AG08396 (cell line): ENCODE measurements at regions not wholly inside any gene's neighbourhood (a gene's known extent, or its start where the extent isn't known, plus 50 kb on each side); places are given as distances from the start of the nearest gene placed in this dataset.
A peak's percentile ranks its signal among the peaks of the same experiment; 100 is the strongest.
"Not testable (repeated sequence)": the region's sequence is repeated elsewhere in the genome, so short reads cannot be mapped to it uniquely, and the experiment has no call there.

Experiments
- DNase-seq: peaks from one replicate; pipeline ENCODE4 v3.0.0; 2012; ENCODE audit warnings: low spot score, mixed read lengths

DNA sequence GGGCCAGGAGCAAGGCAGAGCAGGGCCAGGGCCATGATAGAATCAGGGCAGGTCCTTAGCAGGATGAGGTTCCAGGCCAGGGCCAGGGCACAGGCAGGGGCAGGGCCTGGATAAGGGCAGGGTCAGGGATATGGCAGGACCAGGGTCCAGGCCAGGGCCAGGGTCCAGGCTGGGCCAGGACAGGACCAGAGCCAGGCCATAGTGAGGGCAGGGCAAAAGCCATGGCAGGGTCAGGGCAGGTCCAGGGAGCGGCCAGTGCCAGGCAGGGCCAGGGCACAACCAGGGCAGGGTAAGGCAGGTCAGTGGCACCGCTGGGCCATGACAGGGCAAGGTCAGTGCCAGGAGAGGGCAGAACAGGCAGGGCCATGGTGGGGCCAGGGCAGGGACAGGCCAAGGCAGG, 152.2 kb downstream of the LIPI start:
- DNase-seq = no peak

GRCh38 chr21:14057841-14058481, 152.8 kb downstream of the LIPI start:
- DNase-seq = not testable (repeated sequence)

DNA sequence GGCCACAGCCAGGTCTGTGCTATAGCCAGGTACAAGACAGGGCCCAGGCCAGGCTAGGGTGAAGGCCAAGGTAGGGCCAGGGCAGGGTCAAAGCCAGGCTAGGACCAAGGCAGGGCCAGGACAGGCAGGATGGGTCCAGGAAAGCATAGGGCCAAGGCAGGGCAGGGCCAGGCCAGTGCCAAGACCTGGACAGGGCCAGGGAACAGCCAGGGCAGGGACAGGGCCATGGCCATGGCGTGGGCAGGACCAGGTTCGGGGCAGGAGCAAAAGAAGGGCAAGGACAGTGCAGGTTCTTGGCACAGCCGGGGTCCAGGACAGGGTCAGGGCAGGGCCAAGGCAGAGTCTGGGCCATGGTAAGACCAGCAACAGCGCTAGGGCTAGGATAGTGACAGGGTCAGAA, 153.4 kb downstream of the LIPI start:
- no peak for DNase-seq

- no peak for DNase-seq
Measured at GRCh38 chr21:14056771-14057191, 154.0 kb downstream of the LIPI start.

GRCh38 chr21:14055746-14056515, 154.8 kb downstream of the LIPI start:
- not testable (repeated sequence) for DNase-seq

DNA sequence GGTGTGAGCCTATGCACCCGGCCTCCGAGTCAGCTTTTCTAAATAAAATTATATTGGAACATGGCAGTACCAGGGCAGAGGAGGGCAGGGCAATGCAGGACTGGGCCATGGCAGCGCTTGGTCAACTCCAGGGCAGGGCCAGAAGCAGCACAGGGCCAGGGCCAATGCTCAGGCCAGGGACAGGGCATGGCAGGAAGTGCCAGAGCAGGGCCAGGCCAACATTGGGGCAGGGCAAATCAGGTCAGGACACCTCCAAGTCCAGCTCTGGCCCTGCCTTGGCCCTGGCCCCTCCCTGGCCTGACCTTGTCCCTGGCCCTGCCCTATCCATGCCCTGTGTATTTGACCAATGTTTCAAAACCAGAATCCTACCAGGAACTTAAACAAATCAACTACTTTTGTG, 156.1 kb downstream of the LIPI start:
- no peak for DNase-seq

- no peak for DNase-seq
Measured at GRCh38 chr21:14050121-14050520, 160.6 kb downstream of the LIPI start.

GRCh38 chr21:14046401-14046800, 164.4 kb downstream of the LIPI start:
- DNase-seq = no peak

GRCh38 chr21:14040386-14040785, 170.4 kb downstream of the LIPI start:
- DNase-seq = no peak

DNA sequence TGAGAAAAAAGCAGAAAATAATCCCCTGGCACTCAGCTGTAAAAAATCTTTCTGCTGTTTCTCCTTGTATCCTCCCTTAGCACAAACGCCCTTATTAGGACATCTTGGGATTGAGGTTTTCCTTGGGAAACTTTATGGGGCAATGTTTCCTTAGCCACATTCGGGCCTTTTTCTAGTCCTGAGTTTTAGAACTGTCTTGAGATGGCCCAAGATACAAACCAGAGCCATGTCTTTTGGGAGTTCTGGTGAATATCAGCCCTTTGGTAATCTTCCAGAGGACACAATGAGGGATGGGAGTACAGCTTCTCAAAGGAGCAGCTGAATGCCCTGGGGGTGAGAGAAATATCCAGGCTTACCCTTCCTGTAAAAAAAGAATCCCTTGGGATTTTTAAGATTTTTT, 182.1 kb downstream of the LIPI start:
- DNase-seq = not testable (repeated sequence)

DNA sequence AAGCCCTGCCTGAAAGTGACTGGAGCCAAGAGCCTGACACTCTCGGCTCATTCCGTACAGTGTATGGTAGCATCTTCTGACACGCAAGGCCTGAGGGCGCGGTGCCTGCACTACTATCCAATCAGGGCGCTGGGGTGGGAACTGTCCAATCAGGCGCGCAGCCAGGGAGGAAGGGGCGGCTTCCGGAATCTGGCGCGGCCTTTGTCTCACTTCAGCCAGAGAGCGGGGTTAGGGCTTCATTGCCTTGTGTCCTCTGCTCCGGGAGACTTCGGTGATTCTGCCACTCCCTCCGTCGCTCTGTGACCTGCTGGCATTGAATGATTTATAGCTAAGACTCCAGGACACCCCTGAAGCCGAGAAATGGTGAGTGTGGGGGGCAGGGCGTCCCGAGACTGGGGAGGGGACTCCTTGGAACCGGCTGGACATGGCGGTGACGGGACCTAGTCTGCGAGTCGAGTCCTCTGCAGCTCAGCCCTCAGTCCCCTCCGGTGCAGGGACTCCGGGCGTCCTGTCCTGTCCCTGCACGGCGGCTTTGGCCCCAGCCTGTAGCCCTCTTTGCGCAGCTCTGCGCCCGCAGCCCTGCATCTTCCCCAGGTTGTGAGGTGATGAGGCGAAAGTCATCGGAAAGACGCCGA, 183.4 kb downstream of the LIPI start:
- peak; percentile 89 for DNase-seq

GRCh38 chr21:14020108-14020507, 190.6 kb downstream of the LIPI start:
- DNase-seq = not testable (repeated sequence)

DNA sequence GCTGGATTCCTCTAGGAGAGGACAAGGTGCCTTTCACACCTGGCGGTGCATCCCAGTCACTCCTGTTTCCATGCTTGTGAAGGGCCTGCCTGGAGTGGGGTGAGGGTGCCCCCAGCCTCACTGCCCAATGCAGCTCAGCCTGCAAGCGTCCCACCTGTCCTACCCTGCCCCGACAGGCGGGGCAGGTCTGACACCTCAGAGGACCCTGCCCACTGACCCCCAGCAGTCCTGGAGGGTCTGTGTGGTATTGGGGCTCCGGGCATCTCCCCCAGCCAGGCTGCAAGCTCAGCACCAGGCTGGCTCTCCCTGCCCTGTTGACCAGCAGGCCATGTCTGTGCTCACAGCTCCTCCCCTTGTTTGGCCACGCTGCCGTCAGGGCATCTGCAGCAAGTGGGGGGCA, 194.9 kb downstream of the LIPI start:
- DNase-seq = not testable (repeated sequence)

DNA sequence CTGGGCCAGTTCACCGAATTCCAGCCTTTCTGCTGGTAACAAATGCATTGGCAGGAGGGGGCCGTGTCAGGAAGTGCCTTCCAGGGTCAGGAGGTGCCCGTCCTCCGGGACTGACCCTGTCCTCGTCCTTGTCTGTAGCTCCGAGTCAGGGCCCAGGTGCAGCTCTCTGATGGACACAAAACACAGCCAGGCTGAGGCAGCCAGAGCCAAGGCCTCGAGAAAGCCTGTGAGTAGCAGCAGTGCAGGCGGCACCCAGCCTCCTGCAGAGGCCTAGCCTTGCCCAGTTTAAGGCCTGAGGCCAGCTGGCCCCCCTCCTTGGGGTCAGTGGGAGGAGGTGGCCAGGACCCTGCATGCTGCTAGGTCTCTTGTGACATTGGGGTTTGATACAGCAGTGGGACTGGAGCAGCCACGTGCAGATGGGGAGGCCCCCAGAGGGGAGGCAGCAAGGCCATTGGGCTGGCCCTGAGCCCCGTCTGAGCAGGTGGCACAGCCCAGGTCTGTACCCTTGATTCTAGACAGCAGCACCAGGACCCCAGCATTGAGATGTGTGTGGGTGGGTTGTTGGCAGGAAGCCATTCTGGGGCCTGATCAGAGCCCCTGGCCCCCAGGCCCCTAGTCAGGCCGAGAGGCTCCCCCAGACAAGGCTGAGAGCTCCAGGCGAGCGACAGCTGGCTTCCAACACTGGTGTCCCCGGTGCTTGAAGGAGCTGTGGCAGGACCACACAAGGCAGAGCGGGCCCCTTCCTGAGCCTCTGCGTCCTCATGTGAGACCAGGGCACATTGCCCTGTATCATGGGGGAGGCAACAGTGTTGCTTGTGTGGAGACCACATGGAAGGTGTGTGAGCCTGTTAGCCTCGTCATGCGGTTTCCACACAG, 196.9 kb downstream of the LIPI start:
- not testable (repeated sequence) for DNase-seq

DNA sequence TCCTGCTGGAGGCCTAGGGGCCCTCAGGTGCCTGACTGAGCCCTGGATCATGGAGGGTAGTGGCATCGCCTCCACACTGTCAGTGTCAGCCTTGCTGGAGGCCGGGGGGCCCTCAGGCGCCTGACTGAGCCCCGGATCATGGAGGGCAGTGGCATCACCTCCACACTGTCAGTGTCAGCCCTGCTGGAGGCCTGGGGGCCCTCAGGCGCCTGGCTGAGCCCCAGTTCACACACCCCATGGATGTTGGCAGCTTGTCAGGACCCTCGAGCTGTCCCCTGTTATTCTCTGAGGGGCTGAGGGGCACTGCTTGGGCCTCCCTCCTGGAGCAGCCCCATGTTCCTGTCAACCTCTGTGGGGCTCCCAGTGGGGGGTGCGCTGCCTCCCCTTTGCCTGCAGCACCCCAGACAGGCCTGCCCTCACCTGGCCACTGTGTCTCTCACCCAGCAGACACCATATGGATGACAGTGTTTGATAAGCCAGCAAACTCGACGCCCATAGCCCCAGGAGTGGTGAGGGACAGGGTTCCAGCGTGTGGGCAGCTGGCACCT, 197.6 kb downstream of the LIPI start:
- DNase-seq = no peak

- DNase-seq = no peak
Measured at GRCh38 chr21:14012409-14012808, 198.3 kb downstream of the LIPI start.

- not testable (repeated sequence) for DNase-seq
Measured at GRCh38 chr21:14011751-14012150, 199.0 kb downstream of the LIPI start.

DNA sequence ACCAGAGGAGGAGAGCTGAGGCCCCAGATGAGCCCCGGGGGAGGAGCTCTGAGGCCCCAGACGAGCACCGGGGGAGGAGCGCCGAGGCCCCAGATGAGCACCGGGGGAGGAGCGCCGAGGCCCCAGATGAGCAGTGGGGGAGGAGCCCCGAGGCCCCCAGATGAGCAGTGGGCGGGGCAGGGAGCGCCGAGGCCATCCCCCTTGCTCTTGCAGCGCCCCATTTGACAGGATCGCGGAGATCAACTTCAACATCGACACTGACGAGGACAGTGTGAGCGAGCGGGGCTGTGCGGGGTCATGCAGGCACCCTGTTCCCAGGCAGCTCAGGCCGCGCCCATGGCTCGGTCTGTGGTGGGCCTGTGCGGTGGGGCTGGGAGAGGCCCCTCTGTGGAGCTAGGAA, 199.6 kb downstream of the LIPI start:
- not testable (repeated sequence) for DNase-seq

GRCh38 chr21:14010729-14011128, 200.0 kb downstream of the LIPI start:
- DNase-seq = no peak

DNA sequence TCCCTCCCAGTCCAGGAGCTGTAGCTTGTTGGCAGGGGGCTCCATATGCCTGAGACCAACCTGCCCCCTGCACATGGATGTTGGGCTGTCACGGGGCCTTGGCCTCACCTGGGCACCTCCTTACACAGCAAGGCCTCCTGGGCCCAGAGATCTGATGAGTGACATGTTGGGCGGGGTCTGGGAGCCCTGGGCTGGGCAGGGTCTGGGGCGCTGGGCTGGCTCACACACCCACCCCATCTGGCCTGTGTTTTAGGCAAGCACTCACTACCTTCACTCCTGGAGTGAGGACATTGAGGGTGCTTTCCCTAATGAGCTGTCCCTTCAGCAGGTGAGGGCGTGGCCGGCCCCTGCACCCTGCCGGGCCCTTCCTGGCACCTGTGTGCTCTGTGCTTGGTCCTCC, 200.8 kb downstream of the LIPI start:
- DNase-seq = not testable (repeated sequence)

GRCh38 chr21:14009238-14009981, 201.3 kb downstream of the LIPI start:
- not testable (repeated sequence) for DNase-seq
